Stimulated activated CD8-positive, alpha-beta memory T cell treated with anti-CD3 and anti-CD28 coated beads, Interleukin-4, amount 100 ng/mL, for 1 hour (primary cell): ENCODE measurements at regions not wholly inside any gene's neighbourhood (a gene's known extent, or its start where the extent isn't known, plus 50 kb on each side); places are given as distances from the start of the nearest gene placed in this dataset.

Source experiments
- DNase-seq, 2 donors: peaks; one replicate each; pipeline ENCODE4 v3.0.0-alpha.2; 2020; ENCODE audit warnings: low read depth in 2 of 2, low spot score in 1 of 2

GRCh38 chr14:106845286-106846087, 1319.1 kb downstream of the TMEM121 start:
- DNase-seq: no peak

GRCh38 chr14:106846218-106846617, 1319.8 kb downstream of the TMEM121 start:
- no peak for DNase-seq

DNA sequence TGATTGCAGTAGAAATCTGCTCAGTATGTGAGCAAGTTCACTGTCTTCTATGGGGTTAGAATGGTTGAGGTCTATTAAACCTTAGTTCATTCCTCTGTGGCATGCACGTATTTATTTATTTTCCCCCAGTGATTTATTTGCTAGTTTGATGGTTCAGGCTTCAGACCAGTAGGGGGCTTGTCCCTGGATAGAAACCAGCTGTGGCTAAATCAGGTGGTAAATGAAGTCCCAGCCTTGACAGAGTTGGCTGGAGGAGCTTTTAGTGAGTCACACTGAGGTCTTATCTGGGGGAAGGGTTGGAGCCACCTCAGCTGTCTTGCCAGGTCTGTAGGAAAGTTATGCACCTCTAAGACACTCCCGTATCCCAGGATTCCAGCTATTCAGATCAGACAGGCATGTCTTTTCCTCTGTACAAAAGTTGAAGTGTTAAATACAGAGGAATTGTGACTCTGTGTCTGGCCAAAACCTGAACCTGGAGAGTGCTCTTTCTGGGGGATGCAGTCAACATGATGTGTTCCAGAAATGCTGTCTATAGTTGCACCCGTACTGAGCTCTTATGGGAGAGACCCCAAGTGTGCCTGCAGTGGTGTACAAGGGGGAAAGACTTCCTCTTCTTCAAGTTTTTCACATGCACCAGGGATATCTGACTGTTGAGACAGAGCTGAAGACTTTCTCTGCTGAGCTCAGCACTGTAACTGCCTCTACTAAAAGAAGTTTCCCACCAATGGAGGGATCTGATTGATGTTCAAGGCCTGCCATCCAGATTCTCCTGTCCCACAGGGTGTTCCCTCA, 1322.1 kb downstream of the TMEM121 start:
- DNase-seq: no peak

DNA sequence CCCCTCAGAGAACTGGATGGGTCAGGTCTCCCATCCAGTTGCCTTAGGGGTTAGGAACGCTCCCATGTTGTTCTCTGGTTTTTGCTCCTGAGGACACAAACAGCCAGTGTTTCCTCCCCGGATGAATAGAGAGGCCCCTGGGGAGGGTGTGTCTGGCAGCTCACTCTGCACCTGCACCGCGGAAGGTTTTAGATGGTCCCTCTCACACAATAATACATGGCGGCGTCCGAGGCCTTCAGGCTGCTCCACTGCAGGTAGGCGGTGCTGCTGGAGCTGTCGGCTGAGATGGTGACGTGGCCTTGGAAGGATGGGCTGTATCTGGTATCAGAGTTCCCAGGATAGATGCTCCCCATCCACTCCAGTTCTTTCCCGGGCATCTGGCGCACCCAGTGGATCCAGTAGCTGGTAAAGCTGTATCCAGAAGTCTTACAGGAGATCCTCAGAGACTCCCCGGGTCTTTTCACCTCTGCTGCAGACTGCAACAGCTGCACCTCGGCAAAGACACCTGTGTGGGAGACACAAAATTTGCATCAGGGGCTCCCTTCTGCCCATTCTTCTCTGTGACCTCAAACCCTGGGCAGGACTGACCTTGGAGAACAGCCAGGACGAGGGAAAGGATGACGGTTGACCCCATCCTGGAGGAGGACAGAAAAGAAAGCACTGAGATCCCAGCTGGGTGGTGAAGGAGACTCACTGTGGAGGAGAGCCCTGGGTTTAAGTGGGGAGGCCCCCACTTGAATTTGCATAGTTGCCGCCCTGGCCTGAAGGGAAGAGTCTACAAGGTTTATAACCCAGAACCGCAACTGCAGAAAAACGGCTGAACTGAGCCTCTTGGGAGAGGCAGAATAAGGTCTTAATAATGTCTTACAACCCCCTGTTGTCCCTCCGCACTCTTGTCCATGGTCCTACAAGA, 1324.8 kb downstream of the TMEM121 start:
- DNase-seq: no peak

DNA sequence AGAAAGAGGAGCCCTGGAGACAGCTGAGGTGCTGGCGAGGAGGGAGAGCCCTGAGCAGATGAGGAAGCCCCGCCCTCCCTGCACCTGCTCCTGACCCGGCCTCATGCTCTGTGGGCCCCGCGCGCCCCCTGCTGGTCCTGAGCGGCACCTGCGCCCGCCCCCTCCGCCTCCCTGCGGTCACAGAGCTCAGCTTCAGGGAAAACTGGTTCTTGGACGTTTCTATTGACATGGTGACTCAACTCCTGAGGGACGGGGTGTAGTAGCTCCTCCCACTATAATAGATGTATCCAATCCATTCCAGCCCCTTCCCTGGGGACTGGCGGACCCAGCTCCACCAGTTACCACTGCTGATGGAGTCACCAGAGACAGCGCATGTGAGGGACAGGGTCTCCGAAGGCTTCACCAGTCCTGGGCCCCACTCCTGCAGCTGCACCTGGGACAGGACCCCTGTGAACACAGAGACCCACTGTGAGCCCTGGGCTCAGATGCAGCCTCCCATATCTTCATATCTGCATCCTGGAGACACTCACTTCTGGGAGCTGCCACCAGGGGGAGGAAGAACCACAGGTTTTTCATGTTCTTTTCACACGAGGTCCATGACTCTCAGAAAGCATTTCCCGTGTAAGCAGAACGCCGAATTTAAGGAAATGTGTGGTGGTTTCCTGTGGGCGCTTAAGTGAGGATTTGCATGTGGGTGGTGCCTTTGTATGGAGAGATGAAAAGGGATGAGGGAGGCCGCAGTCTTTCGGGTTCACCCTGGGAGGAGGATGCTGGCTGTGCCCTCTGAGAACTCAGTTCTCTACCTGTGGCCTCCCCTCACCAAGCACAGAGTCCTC, 1346.4 kb downstream of the TMEM121 start:
- peak in 1 of 2 donors; percentile 60 for DNase-seq

DNA sequence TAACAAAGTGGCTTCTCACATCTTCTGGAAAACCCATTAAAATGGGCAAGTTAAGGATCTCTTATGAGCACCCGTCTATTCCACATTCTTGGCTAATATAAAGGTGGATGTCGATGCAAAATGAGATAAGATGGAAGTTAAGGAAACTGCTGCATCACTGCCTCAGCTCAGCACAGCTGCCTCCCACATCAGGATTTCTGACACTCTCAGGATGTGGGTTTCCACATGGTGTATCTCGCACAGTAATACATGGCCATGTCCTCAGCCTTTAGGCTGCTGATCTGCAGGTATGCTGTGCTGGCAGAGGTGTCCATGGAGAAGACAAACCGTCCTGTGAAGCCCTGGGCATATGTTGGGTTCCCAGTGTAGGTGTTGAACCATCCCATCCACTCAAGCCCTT, 1348.0 kb downstream of the TMEM121 start:
- no peak for DNase-seq

DNA sequence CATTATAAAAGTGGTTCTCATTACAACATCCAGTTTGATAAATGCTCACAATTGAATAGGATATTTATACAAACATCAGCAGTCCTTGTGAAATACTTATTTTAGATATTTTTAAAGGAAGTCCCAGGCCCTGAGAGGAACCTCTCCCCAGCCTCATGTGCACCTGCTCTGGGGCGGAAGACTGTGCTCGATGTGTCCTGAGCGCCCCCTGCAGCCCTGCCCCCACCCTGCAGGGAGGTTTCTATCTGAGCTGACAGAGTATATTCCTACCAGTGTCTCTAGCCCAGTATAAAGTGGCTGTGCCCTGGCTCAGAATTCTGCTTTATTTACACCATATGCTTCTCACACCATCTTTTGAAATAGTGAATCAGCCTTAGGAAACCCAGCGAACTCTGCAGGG, 1349.1 kb downstream of the TMEM121 start:
- no peak for DNase-seq

GRCh38 chr14:106876711-106877110, 1350.3 kb downstream of the TMEM121 start:
- no peak for DNase-seq

DNA sequence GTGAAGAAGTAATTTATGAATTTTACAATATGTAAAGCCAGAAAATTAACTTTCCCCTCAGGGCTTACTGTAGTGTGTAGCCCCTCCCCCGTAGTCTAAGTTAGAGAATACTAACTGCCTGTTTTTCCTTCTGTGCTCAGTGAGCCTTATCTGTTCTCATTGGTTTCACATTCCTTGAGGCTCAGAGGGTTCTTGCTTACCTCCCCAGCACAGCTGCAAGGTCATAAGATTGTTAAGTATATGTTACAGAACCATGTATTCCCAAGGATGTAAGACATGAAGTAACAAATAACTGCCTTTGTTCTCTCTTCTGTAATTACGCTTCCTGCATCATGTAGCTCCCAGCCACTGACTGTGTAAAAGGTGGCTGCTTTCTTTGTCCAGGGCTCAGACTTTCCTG, 1351.1 kb downstream of the TMEM121 start:
- no peak for DNase-seq

DNA sequence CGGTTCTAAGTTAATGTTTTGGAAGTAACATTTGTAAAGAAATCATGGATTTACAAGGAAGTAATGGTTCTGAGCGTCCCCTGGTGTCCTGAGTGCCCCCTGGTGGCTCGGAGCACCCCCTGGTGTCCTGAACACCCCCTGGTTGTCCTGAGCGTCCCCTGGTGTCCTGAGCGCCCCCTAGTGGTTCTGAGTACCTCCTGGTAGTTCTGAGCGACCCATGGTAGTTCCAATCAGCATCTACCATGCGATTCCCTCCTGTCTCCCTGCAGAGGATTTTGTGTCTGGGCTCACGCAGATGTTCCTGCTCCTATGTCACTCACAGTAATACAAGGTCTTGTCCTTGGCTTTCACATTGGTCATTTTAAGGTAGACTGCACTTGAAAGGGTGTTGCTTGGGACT, 1352.9 kb downstream of the TMEM121 start:
- no peak for DNase-seq

GRCh38 chr14:106883218-106883692, 1356.9 kb downstream of the TMEM121 start:
- DNase-seq: no peak
